Neural cell (in vitro differentiated cells): ENCODE measurements at regions not wholly inside any gene's neighbourhood (a gene's known extent, or its start where the extent isn't known, plus 50 kb on each side); places are given as distances from the start of the nearest gene placed in this dataset.

Experiments used
- H2AFZ ChIP-seq: fragments of 200-600, 300-800 bp; sonication (generic), shearing (Covaris generic); 2 replicates; pipeline ENCODE4 v1.6.0; 2014; ENCODE audit warnings: low read depth, mild to moderate bottlenecking, antibody characterized with exemption, low read length, moderate library complexity
- H3F3A ChIP-seq: fragments of 200-600 bp; shearing (Covaris generic); 2 replicates; pipeline ENCODE4 v1.6.1; 2016; ENCODE audit warnings: mild to moderate bottlenecking, moderate library complexity, mixed read lengths, antibody characterized with exemption, low read length; ENCODE audit not compliant: insufficient read depth, poor library complexity, severe bottlenecking
- H3K27ac ChIP-seq: fragments of 200-600, 300-800 bp; sonication (generic), shearing (Covaris generic); 2 replicates; pipeline ENCODE4 v1.5.1; 2014; ENCODE audit warnings: mild to moderate bottlenecking, low read length, moderate library complexity
- H3K27me3 ChIP-seq: fragments of 300-800, 200-600 bp; sonication (generic), shearing (Covaris generic); 2 replicates; pipeline ENCODE4 v1.6.0; 2014; ENCODE audit warnings: mild to moderate bottlenecking, low read depth, low read length, moderate library complexity; ENCODE audit not compliant: insufficient read depth
- H3K36me3 ChIP-seq: fragments of 300-800, 200-600 bp; sonication (generic), shearing (Covaris generic); 2 replicates; pipeline ENCODE4 v1.5.1; 2014; ENCODE audit warnings: mild to moderate bottlenecking, antibody characterized with exemption, low read length, moderate library complexity; ENCODE audit not compliant: insufficient read depth
- H3K4me2 ChIP-seq: fragments of 300-800, 200-600 bp; sonication (generic), shearing (Covaris generic); 2 replicates; pipeline ENCODE4 v1.6.0; 2014; ENCODE audit warnings: mild to moderate bottlenecking, low read length
- H3K4me3 ChIP-seq: fragments of 300-800, 200-600 bp; sonication (generic), shearing (Covaris generic); 2 replicates; pipeline ENCODE4 v1.5.1; 2014; ENCODE audit warnings: mild to moderate bottlenecking, low read length, moderate library complexity
- H3K79me2 ChIP-seq: fragments of 200-600 bp; shearing (Covaris generic); replicated peaks from 2 replicates; pipeline ENCODE4 v1.6.0; 2014; ENCODE audit warnings: mild to moderate bottlenecking, low read length, moderate library complexity; ENCODE audit not compliant: insufficient read depth
- H3K9ac ChIP-seq: fragments of 300-800, 200-600 bp; sonication (generic), shearing (Covaris generic); 2 replicates; pipeline ENCODE4 v1.6.1; 2016; ENCODE audit warnings: mild to moderate bottlenecking, low read length, mixed read lengths
- H3K9me2 ChIP-seq: fragments of 200-600 bp; shearing (Covaris generic); 2 replicates; pipeline ENCODE4 v1.6.1; 2016; ENCODE audit warnings: mild to moderate bottlenecking, low read length, mixed read lengths; ENCODE audit not compliant: insufficient read depth
- H3K9me3 ChIP-seq: fragments of 200-600, 300-800 bp; sonication (generic), shearing (Covaris generic); 2 replicates; pipeline ENCODE4 v1.6.1; 2016; ENCODE audit warnings: mild to moderate bottlenecking, mixed run types, low read length, moderate library complexity, mixed read lengths
- H4K20me1 ChIP-seq: fragments of 200-600 bp; shearing (Covaris generic); 2 replicates; pipeline ENCODE4 v1.6.1; 2016; ENCODE audit warnings: mild to moderate bottlenecking, mixed run types; ENCODE audit not compliant: insufficient read depth
- CTCF ChIP-seq: fragments of 450-650 bp; IDR thresholded peaks from 2 replicates; pipeline ENCODE4 v1.5.1; 2014; ENCODE audit warnings: antibody characterized with exemption, mild to moderate bottlenecking, moderate library complexity; ENCODE audit not compliant: poor library complexity, severe bottlenecking
- EP300 ChIP-seq: fragments of 450-650 bp; conservative IDR thresholded peaks from 2 replicates; pipeline ENCODE4 v1.6.1; 2014; ENCODE audit warnings: antibody characterized with exemption, mild to moderate bottlenecking, moderate library complexity; ENCODE audit not compliant: poor library complexity, severe bottlenecking
- EZH2 ChIP-seq: fragments of 200-600, 300-800 bp; shearing (Covaris generic), sonication (generic); IDR thresholded peaks from 2 replicates; pipeline ENCODE4 v1.6.1; 2014; ENCODE audit warnings: antibody characterized with exemption, low read length, borderline replicate concordance, mild to moderate bottlenecking; ENCODE audit not compliant: insufficient read depth, poor library complexity, severe bottlenecking
- MXI1 ChIP-seq: fragments of 450-650 bp; conservative IDR thresholded peaks from 2 replicates; pipeline ENCODE4 v1.6.1; 2014; ENCODE audit warnings: antibody characterized with exemption, mild to moderate bottlenecking; ENCODE audit not compliant: poor library complexity, severe bottlenecking
- POLR2AphosphoS5 ChIP-seq: IDR thresholded peaks from 2 replicates; pipeline ENCODE4 v1.6.1; 2012
- RAD21 ChIP-seq: fragments of 450-650 bp; conservative IDR thresholded peaks from 2 replicates; pipeline ENCODE4 v1.6.1; 2014; ENCODE audit warnings: antibody characterized with exemption, mild to moderate bottlenecking, moderate library complexity
- REST ChIP-seq: IDR thresholded peaks from 2 replicates; pipeline ENCODE4 v1.6.1; 2012; ENCODE audit warnings: borderline replicate concordance
- SMC3 ChIP-seq: fragments of 450-650 bp; conservative IDR thresholded peaks from 2 replicates; pipeline ENCODE4 v1.6.1; 2014; ENCODE audit warnings: antibody characterized with exemption, mild to moderate bottlenecking, moderate library complexity; ENCODE audit not compliant: poor library complexity
- TAF1 ChIP-seq: IDR thresholded peaks from 2 replicates; pipeline ENCODE4 v1.6.1; 2012; ENCODE audit warnings: low read depth

GRCh38 chr15:47337836-47338235, 379.5 kb upstream of the SEMA6D start:
- H3K9me2 ChIP-seq = no peaks in the 10 kb centered on the region
- H4K20me1 ChIP-seq = peaks cover 4% of the 10 kb centered on the region
- TF ChIP-seq RAD21 (no peak), EZH2 (no peak), REST (no peak), POLR2AphosphoS5 (no peak), CTCF (no peak), MXI1 (no peak), TAF1 (no peak), EP300 (no peak), SMC3 (no peak)
- no peaks in the 10 kb centered on the region for H3F3A ChIP-seq
- H3K27ac ChIP-seq = no peak overlapping the region
- no peaks in the 10 kb centered on the region for H3K79me2 ChIP-seq
- no peaks in the 10 kb centered on the region for H3K27me3 ChIP-seq
- H3K36me3 ChIP-seq = no peaks in the 10 kb centered on the region
- no peak overlapping the region for H3K4me2 ChIP-seq
- H3K9me3 ChIP-seq = no peaks in the 10 kb centered on the region
- H2AFZ ChIP-seq = no peak overlapping the region
- no peak overlapping the region for H3K9ac ChIP-seq
- H3K4me3 ChIP-seq = no peak overlapping the region

GRCh38 chr15:47338771-47339170, 378.5 kb upstream of the SEMA6D start:
- Histone ChIP-seq H3K79me2 (no peaks in the 10 kb centered on the region), H3K4me3 (no peak overlapping the region)
- TF ChIP-seq SMC3 (no peak), EP300 (no peak), POLR2AphosphoS5 (no peak), CTCF (no peak), EZH2 (no peak), TAF1 (no peak), REST (no peak), MXI1 (no peak), RAD21 (no peak)

More at GRCh38 chr15:47338771-47339170, 378.5 kb upstream of the SEMA6D start:
- no peak overlapping the region for H3K27ac ChIP-seq
- no peaks in the 10 kb centered on the region for H3K9me2 ChIP-seq
- H3K9ac ChIP-seq = no peak overlapping the region
- H3K9me3 ChIP-seq = no peaks in the 10 kb centered on the region
- H3K36me3 ChIP-seq = no peaks in the 10 kb centered on the region
- no peak overlapping the region for H2AFZ ChIP-seq
- H4K20me1 ChIP-seq = peaks cover 4% of the 10 kb centered on the region
- no peaks in the 10 kb centered on the region for H3K27me3 ChIP-seq
- H3K4me2 ChIP-seq = no peak overlapping the region
- H3F3A ChIP-seq = no peaks in the 10 kb centered on the region
